ENCODE measurements at regions not wholly inside any gene's neighbourhood (a gene's known extent, or its start where the extent isn't known, plus 50 kb on each side); places are given as distances from the start of the nearest gene placed in this dataset.

DNA sequence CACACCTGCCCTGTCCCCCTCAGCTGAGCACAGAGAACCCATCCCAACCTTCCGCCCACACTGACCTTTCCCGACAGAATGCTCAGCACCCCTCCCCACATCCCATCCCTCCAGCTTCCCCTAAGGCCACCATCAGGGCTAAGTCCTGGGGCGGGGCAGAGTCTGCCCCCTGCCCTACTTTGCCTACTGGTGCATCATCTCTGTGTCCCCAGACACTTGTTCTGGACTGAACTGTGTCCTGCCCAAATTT lies 109.8 kb downstream of the CTTN start:
- H3K27ac ChIP-seq: no peak overlapping the region
- TF ChIP-seq POLR2A (IDR thresholded peaks at IDR 0.05) (no peak), EP300 (IDR thresholded peaks at IDR 0.05) (no peak), CTCF (IDR thresholded peaks at IDR 0.05) (no peak)
- H3K9me3 ChIP-seq: peaks cover 0 to 22% (median 1%) of the 10 kb centered on the region in 4 donors
- H3K36me3 ChIP-seq: no peaks in the 10 kb centered on the region
- no peak for DNase-seq (ENCODE audit: low spot score in 2 of 2)
- H3K27me3 ChIP-seq: no peaks in the 10 kb centered on the region
- H3K4me1 ChIP-seq: no peaks in the 10 kb centered on the region
- no peak overlapping the region for H3K4me3 ChIP-seq
- WGBS, 2 donors: 71 to 85% methylated on average over 3 of the region's 3 CpGs

DNA sequence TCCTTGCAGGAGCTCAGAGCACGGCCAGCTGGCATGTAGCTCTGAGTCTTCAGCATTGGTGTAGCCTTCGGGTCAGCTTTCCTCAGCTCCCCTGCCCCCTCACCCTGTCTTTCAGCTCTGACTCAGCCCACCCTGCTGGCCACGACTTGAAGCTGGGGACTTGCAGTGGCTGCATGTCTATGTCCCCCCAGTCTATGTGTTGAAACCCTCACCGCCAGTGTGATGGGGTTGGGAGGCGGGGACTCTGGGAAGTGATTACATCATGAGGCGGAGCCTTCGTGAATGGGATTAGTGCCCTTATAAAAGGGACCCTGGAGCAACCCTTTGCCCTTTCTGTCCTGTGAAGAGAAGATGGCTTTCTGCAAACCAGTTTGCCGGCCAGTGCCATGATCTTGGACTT lies 111.1 kb downstream of the CTTN start:
- 71 to 84% methylated on average over 6 to 8 of the region's 8 CpGs for WGBS, 2 donors
- no peak for DNase-seq (ENCODE audit: low spot score in 2 of 2)
- Histone ChIP-seq H3K36me3 (no peaks in the 10 kb centered on the region), H3K9me3 (peaks cover 0 to 35% (median 2%) of the 10 kb centered on the region in 4 donors), H3K4me3 (no peak overlapping the region), H3K27ac (no peak overlapping the region), H3K4me1 (no peaks in the 10 kb centered on the region), H3K27me3 (no peaks in the 10 kb centered on the region)
- TF ChIP-seq EP300 (IDR thresholded peaks at IDR 0.05) (no peak), CTCF (IDR thresholded peaks at IDR 0.05) (no peak), POLR2A (IDR thresholded peaks at IDR 0.05) (no peak)

- no peak for DNase-seq (ENCODE audit: low spot score in 2 of 2)
- H3K9me3 ChIP-seq: peaks cover 0 to 38% (median 2%) of the 10 kb centered on the region in 4 donors
- H3K36me3 ChIP-seq: no peaks in the 10 kb centered on the region
- H3K4me3 ChIP-seq: no peak overlapping the region
- no peak overlapping the region for H3K27ac ChIP-seq
- no peaks in the 10 kb centered on the region for H3K27me3 ChIP-seq
- no peaks in the 10 kb centered on the region for H3K4me1 ChIP-seq
- no peak for TF ChIP-seq POLR2A (IDR thresholded peaks at IDR 0.05)
- TF ChIP-seq CTCF (IDR thresholded peaks at IDR 0.05): no peak
- no peak for TF ChIP-seq EP300 (IDR thresholded peaks at IDR 0.05)
- 78 to 82% methylated on average over 4 of the region's 4 CpGs for WGBS, 2 donors
Measured at GRCh38 chr11:70510106-70510505, 111.8 kb downstream of the CTTN start.

DNA sequence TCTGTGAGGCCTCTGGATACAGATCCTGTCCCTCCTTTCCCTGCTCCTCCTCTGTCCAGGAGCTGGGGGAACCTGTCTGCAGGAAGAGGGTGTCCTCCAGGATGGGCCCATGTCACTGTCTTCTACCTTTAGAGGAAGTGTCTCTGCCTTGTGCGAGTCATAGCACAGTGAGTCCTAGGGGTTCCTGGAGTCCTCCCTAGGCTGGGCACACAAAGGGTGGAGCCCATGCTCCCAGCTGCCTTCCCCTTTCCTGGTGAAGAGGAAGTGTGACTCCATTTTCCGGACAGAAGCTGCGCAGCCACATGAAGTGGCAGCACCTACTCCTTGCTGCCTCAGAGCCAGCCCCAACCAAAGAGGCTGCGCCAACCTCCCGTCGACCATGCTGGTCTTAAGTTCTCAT lies 112.2 kb downstream of the CTTN start:
- DNase-seq (ENCODE audit: low spot score in 2 of 2): no peak
- Histone ChIP-seq H3K9me3 (peaks cover 0 to 39% (median 2%) of the 10 kb centered on the region in 4 donors), H3K27ac (no peak overlapping the region), H3K27me3 (no peaks in the 10 kb centered on the region), H3K4me1 (no peaks in the 10 kb centered on the region), H3K36me3 (no peaks in the 10 kb centered on the region), H3K4me3 (no peak overlapping the region)
- WGBS, 2 donors: 89 to 92% methylated on average over 6 of the region's 6 CpGs
- TF ChIP-seq POLR2A (IDR thresholded peaks at IDR 0.05): no peak
- TF ChIP-seq EP300 (IDR thresholded peaks at IDR 0.05): no peak
- no peak for TF ChIP-seq CTCF (IDR thresholded peaks at IDR 0.05)

DNA sequence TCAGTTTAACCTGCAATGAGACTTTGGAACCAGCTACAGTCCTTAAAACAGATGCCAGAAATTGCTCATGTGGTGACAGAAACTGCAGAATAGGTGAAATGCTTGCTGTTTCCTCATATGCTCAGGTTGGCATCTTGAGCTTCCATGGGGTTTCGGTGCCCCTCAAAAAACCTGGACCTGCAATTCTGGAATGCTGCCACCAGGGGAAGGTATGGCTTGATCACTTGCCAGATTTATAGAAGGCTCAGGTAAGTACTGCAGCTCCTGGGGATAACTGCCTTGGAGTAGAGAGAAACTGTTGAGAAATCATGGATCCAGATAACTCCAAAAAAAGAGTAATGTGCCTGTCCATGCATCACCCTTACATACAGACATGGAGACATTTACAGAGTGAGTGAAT lies 113.0 kb downstream of the CTTN start:
- peaks cover 0 to 39% (median 2%) of the 10 kb centered on the region in 4 donors for H3K9me3 ChIP-seq
- H3K27ac ChIP-seq: no peak overlapping the region
- no peaks in the 10 kb centered on the region for H3K36me3 ChIP-seq
- no peak overlapping the region for H3K4me3 ChIP-seq
- 89 to 96% methylated on average over 1 of the region's 1 CpG for WGBS, 2 donors
- no peaks in the 10 kb centered on the region for H3K27me3 ChIP-seq
- TF ChIP-seq POLR2A (IDR thresholded peaks at IDR 0.05) (no peak), CTCF (IDR thresholded peaks at IDR 0.05) (no peak), EP300 (IDR thresholded peaks at IDR 0.05) (no peak)
- DNase-seq (ENCODE audit: low spot score in 2 of 2): no peak
- H3K4me1 ChIP-seq: no peaks in the 10 kb centered on the region
